NCI-H524 treated with DMSO at 0.1 percent for 48 hours (cell line): ENCODE measurements at regions not wholly inside any gene's neighbourhood (a gene's known extent, or its start where the extent isn't known, plus 50 kb on each side); places are given as distances from the start of the nearest gene placed in this dataset.
A peak's percentile ranks its signal among the peaks of the same experiment; 100 is the strongest.

Experiments used
- DNase-seq: peaks from one replicate; lab custom pipeline; 2025; lab: John Stamatoyannopoulos, UW

DNA sequence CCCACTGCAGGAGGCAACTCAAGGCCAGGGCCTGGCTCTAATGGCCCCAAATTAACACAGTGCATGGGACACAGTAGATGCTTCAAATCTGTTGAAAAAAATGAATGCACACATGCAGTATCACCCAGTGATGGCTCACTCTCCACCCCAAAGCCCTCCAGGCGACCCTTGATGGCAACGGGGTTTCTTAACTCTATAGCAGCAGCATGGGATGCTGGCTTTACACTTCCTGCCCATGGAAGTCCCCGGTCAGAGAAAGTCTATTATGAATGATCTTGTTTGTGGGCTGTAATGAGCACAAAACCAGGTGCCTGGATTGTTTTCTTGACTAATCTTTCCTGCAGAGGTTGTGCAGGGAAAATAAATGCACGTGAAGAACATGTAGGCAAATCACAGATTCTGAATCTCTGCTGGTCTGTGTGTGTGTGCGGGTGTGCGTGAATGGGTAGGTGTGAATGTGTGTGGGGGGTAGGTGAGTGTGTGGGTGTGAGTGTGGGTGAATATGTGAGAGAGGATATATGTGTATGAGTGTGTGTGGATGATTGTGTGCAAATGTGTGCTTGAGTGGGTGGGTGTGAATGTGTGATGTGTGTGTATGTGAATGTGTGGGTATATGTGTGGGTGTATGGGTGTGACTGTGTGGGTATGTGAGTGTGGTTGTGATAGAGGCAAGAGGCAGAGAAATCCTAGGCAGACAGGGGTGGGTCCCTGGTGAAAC, 60.1 kb upstream of the MLN start:
- no peak for DNase-seq

DNA sequence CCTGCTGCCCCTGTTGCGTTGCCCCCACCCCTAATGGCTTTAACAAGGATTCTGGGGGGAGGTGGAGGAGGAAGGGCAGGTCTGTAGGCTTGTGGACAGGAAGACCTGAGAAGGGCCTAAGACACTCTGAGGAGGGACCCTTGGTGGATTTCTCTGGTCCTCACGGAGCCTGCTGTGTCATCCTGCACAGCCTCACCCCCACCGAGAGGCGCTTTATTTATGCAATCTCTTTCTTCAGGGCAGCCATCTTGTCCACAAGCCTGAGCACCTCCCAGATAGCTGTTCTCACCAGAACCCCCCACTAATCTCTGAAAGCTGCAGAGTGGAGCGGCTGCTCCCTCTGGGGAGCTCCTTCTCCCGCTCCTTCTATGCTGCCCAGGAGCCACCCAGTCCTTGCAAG, 59.3 kb upstream of the MLN start:
- no peak for DNase-seq

DNA sequence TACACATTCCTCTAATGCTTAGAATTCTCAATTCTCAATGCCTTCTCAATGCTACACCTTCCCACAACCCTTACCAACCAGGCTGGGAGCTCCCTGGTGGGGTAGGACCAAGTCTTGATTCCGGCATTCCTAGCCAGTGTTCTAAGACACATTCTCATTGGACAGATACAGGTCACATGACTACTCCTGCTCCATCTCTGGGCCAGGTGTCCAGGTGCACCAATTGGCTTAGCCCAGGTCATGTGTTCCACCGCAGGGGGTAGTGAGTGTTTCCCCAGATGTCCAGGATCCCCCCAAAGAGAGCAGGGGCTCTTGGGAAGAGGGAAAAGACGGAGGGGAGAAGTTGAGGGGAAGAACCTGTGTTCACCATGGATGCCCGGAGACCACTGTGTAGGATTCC, 58.7 kb upstream of the MLN start:
- DNase-seq, result no peak

DNA sequence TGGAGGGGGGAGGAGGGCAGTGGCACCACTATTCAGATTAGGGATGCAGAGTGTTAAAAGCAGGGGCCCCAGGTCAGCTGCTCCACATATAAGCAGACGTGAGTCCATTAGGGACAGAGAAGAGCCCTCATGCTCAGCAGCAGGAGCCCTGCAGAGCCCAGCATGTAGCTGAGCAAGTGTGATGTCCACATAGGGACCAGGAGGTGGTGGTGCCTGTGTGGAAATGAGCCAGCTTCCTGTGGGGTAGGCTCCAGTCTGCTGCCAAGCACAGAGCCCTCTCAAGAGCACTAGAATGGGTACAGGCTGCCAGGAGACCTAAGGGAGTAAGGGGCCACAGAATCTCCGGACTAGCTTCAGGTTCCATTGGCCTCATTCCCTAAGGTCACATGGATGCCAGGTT, 57.9 kb upstream of the MLN start:
- DNase-seq, result no peak

DNA sequence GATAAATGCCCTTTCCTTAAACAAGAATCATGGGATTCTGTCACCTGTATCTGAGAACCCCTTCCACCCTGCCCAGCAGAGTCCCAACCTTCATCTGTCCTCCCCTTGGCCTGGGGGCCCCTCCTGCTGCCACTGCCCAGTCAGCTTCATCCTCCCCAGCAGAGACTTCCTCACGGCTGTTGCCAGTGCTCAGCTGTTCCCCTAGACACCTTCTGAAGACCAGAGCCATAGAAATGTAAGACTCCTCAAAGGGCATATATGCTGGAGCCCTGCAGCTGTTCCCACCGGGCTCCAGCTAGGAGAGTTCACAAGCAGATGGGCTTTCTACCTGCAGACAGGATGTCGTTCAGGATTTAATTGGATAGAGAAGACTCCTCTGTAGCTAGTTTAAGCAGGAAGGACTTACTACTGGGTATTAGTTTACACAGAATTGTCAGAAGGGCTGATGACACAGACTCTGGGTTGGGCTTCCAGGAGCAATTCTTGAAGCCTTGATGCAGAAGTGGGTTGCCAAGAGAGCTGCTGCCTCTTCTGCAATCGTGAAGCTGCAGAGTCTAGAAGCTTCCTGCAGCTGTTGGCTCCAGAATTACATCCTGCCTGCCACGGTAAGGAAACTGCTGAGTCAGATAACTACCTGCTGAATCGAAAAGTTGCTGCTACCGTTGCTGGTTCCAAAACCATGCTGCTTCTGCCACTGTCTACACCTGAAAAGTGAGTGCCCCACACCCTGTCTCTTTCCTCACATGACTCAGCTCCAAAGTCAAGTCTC, 57.1 kb upstream of the MLN start:
- peak; percentile 79 for DNase-seq

DNA sequence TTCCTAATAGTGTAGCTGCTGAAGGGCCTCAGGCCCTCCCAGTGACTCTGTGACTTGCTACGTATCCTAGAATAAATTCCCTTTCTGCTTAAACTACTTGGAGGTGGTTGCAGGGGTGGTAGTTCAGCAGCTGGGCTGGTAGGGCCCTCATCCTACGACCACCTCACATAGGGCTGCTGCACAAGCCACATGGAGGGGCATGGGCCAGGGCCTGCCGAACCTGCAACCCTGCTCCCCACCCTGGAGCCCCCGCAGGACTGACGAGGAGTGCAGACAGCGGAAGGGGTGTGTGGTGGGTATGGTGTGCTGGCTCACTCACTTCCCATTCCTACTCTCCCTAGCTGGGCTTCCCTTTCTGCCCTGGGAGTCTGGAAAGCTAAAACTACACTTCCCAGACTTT, 56.2 kb upstream of the MLN start:
- no peak for DNase-seq

DNA sequence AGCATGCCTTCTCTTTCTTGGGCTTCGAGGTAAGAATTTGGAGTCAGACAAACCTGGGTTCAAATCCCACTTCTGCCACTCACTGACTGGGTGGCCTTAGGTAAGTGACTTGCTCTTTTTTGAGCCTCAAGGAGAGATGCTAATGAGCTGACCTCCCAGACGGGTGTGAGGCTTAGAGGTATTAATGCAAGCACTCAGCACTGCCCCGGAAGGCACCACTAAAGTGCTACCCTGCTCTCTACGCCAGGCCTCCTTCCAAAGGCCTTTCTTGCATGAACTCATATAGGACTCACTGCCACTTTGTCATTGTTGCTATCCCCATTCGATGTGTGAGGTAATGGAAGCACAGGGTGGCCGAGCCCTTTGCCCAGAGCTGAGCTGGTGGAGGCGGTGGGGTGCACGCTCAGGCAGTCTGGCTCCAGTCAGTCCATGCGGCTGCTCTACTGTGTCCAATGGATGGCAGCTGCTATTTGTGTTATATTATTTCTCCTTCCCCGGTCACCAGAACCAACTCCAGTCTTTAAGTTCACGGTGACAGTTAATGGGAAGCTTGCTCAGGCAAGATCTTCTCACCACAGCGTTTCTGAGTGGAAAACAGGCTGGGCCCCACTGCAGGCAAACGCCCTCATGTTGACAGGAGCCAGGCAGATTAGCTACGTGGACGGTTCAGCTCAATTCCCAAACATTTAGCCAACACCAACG, 55.2 kb upstream of the MLN start:
- DNase-seq, result no peak

DNA sequence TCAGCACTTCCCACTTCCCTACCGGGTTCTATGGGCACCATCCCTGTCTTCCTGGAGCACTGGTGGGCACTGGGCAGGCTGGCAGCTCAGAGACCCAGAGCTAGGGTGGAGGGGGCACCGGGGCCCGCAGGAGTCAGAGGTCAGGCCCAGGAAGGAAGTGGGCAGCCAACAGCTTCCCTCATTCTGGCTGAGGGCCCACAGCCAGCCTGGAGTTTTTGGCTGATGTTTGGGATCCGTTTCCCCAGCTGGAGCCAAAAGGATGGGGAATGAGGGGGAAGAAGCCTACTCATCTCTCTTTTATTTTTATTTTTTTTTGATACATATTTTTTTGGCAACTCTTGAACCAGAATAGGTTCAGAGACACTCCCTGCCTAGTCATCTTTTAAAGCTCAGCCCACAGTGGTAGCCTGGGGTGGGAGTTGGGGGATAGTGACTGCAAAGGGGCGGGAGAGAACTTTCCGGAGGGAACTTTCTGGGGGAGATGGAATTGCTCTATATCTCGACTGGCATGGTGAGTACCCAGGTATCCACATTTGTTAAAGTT, 54.2 kb upstream of the MLN start:
- no peak for DNase-seq

DNA sequence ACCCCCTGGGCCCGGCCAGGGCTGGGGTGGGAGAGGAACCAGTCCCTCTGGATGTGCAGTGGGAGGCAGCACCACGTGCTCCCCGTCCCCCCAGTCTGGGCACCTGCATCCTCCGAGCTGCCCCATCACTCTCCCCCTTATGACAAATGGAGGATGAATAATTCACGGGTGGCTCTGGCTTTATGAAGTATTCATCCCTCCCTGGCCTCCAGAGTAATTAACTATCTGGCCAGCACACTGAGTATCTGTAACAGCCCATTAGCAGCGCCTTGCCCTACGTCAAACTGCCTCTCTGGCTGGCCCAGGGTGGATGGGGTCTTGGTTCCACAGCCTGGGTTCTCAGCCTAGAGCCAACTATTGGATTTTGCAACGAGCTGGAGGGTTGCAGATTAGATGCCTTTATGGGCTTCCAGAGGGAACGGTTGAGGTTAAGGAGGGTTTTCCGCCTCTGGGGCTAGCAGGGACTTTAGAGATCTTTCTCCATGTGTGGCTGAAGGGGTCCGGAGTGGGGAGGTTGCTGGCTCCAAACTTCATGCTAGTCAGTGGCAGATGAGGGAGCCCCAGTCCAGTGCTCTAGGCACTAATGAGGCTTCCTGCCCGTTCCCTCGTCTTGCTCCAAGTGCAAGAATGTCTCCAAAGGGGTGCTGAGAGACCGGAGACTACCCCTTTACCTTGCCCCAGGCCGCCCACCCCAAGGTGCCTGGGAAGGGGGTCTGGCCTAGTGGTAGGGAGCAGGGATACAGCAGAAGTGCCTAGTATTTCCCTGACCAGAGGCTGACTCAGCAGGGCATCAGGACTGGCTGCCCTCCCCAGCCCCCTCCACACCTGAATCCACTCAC, 53.5 kb upstream of the MLN start:
- no peak for DNase-seq

DNA sequence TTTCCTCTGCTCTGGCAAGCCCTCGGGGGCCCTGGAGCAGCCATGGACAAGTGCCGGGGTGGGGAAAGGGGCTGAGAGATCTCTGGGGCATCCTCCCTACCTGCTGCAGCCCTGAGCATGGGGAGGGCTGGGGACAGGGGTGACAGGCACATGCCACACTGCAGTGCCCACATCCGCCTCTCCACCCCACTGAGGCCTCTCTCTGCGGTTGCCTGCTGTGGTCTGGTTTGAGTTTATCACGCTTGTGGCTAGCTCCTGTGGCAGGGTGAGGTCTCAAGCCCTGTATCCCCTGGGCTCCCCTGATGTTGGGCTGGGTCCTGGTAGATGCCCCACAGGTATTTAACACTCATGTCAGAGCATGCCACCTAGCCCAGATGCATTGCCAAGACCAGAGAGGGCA, 52.9 kb upstream of the MLN start:
- no peak for DNase-seq

DNA sequence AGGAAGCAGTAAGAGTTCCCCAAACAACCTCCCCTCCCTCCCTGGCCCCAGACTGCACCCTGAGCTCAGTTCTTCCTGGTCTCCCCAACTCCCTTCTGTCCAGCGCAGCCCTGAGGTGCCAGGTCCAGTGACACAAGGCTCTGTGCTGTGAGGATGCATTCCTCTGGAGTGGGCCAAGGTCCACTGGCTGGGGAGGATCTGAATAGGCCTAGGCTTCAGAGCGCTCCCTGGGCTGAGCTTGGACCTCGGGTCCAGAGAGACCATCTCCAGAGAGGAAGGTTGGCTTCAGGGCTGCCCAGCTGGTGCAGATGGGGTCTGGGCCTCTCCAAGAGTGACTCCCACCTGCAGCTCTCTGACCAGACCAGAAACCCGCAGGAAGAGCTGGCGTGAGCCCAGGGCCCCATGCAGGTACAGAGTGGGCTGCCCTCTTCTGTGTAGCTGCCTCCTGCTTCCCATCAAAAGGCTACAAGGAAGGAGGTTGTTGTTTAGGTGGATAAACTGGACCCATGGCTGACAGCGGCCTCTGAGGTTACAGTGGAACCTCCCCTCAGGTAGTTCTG, 52.3 kb upstream of the MLN start:
- DNase-seq, result no peak

DNA sequence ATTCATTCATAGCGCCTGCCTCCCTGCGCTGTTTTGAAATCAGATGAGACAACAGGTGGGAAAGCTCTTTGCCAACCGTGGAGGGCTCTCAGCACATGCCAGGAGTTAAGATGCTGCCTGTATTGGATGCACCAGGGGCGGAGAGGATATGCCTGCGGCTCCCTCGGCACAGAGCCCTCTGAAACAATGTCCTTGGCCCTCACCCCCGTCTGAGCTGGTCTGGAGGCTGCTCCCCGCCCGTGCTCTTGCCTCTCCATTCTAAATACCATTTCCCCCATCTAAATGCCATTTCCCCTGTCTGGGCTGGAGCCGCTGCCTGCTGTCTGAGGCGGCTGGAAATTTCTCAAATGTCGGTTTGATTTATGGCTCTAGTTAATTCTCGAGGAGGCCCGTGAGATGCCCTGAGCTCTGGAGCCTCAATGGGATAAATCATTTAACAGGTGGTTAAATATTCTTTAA, 50.8 kb upstream of the MLN start:
- DNase-seq, result peak; percentile 66

DNA sequence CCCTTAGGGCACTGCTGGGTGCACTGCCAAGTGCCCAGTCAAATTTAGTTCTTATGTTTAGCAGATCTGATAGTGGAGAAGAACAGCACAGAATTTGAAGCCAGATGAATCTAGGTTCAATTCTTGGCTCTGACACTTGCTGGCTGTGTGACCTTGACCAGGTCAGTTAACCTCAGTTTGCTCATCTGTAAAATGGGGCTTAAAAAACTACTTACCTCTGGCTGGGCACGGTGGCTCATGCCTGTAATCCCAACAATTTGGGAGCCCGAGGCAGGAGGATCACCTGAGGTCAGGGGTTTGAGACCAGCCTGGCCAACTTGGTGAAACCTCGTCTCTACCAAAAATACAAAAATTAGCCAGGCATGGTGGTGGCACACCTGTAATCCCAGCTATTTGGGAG, 49.9 kb upstream of the MLN start:
- no peak for DNase-seq
